ENCODE measurements at regions not wholly inside any gene's neighbourhood (a gene's known extent, or its start where the extent isn't known, plus 50 kb on each side); places are given as distances from the start of the nearest gene placed in this dataset.

DNA sequence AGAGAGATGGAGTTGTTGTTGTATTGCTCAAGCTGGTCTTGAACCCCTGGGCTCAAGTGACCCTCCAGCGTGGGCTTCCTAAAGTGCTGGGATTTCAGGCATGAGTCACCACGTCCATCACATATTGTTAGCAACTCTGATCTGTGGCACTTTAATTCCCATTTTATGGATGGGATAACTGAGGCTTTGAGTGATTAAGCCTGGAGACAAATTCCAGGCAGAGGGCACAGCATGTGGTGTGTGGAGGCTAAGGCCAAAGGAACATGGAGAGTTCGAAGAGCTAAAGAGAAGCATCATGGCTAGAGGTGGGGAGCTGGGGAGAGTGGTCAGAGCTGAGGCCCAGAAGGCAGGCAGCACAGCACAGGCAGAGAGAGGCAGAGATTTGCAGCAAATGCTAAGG lies 458.4 kb downstream of the XPNPEP1 start:
- TF ChIP-seq POLR2AphosphoS5 (IDR thresholded peaks at IDR 0.05; ENCODE audit: low read depth) (no peak), CREB1 (CRISPR knock-in tag; IDR thresholded peaks at IDR 0.05; ENCODE audit: low read depth) (no peak), EZH2 (IDR thresholded peaks at IDR 0.05; ENCODE audit: low read depth, unreplicated experiment) (no peak), JUNB (IDR thresholded peaks at IDR 0.05; ENCODE audit: unreplicated experiment) (no peak), EZH2phosphoT487 (IDR thresholded peaks at IDR 0.05; ENCODE audit: unreplicated experiment) (no peak)
- TF ChIP-seq, protein P1, sequence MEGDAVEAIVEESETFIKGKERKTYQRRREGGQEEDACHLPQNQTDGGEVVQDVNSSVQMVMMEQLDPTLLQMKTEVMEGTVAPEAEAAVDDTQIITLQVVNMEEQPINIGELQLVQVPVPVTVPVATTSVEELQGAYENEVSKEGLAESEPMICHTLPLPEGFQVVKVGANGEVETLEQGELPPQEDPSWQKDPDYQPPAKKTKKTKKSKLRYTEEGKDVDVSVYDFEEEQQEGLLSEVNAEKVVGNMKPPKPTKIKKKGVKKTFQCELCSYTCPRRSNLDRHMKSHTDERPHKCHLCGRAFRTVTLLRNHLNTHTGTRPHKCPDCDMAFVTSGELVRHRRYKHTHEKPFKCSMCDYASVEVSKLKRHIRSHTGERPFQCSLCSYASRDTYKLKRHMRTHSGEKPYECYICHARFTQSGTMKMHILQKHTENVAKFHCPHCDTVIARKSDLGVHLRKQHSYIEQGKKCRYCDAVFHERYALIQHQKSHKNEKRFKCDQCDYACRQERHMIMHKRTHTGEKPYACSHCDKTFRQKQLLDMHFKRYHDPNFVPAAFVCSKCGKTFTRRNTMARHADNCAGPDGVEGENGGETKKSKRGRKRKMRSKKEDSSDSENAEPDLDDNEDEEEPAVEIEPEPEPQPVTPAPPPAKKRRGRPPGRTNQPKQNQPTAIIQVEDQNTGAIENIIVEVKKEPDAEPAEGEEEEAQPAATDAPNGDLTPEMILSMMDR (conservative IDR thresholded peaks at IDR 0.05; ENCODE audit: low read depth in 2 of 2) = no peak
- TF ChIP-seq, protein P2, sequence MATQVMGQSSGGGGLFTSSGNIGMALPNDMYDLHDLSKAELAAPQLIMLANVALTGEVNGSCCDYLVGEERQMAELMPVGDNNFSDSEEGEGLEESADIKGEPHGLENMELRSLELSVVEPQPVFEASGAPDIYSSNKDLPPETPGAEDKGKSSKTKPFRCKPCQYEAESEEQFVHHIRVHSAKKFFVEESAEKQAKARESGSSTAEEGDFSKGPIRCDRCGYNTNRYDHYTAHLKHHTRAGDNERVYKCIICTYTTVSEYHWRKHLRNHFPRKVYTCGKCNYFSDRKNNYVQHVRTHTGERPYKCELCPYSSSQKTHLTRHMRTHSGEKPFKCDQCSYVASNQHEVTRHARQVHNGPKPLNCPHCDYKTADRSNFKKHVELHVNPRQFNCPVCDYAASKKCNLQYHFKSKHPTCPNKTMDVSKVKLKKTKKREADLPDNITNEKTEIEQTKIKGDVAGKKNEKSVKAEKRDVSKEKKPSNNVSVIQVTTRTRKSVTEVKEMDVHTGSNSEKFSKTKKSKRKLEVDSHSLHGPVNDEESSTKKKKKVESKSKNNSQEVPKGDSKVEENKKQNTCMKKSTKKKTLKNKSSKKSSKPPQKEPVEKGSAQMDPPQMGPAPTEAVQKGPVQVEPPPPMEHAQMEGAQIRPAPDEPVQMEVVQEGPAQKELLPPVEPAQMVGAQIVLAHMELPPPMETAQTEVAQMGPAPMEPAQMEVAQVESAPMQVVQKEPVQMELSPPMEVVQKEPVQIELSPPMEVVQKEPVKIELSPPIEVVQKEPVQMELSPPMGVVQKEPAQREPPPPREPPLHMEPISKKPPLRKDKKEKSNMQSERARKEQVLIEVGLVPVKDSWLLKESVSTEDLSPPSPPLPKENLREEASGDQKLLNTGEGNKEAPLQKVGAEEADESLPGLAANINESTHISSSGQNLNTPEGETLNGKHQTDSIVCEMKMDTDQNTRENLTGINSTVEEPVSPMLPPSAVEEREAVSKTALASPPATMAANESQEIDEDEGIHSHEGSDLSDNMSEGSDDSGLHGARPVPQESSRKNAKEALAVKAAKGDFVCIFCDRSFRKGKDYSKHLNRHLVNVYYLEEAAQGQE (IDR thresholded peaks at IDR 0.05; ENCODE audit: unreplicated experiment) = no peak

Measured in GM23338 (cell line).